GM19397 (cell line): ENCODE measurements at regions not wholly inside any gene's neighbourhood (a gene's known extent, or its start where the extent isn't known, plus 50 kb on each side); places are given as distances from the start of the nearest gene placed in this dataset.

Experiments
- ATAC-seq: cut with Tn5 transposase; IDR thresholded peaks from one replicate; pipeline ENCODE4 v1.9.1; 2021; ENCODE audit warnings: mild to moderate bottlenecking, moderate library complexity; ENCODE audit not compliant: unreplicated experiment

GRCh38 chr20:11832397-11832796, 85.3 kb upstream of the BTBD3 start:
- no peak for ATAC-seq

GRCh38 chr20:11832851-11833250, 84.8 kb upstream of the BTBD3 start:
- ATAC-seq = no peak

GRCh38 chr20:11833825-11834224, 83.9 kb upstream of the BTBD3 start:
- ATAC-seq = no peak

- no peak for ATAC-seq
Observed at GRCh38 chr20:11838076-11838636, 79.5 kb upstream of the BTBD3 start.

GRCh38 chr20:11841972-11842461, 75.7 kb upstream of the BTBD3 start:
- ATAC-seq = no peak

- ATAC-seq = no peak
Observed at GRCh38 chr20:11843289-11843688, 74.4 kb upstream of the BTBD3 start.

GRCh38 chr20:11844691-11845090, 73.0 kb upstream of the BTBD3 start:
- ATAC-seq = no peak

GRCh38 chr20:11845340-11845739, 72.4 kb upstream of the BTBD3 start:
- ATAC-seq = no peak

GRCh38 chr20:11846131-11846530, 71.6 kb upstream of the BTBD3 start:
- ATAC-seq = no peak

GRCh38 chr20:11847827-11848226, 69.9 kb upstream of the BTBD3 start:
- no peak for ATAC-seq

GRCh38 chr20:11849270-11849915, 68.3 kb upstream of the BTBD3 start:
- no peak for ATAC-seq

- ATAC-seq = no peak
Observed at GRCh38 chr20:11849976-11850670, 67.6 kb upstream of the BTBD3 start.

GRCh38 chr20:11850901-11851300, 66.8 kb upstream of the BTBD3 start:
- no peak for ATAC-seq

- ATAC-seq = no peak
Observed at GRCh38 chr20:11851646-11852045, 66.0 kb upstream of the BTBD3 start.

GRCh38 chr20:11852189-11852588, 65.5 kb upstream of the BTBD3 start:
- ATAC-seq = no peak

- ATAC-seq = no peak
Observed at GRCh38 chr20:11852811-11853210, 64.9 kb upstream of the BTBD3 start.

GRCh38 chr20:11853359-11853758, 64.3 kb upstream of the BTBD3 start:
- ATAC-seq = no peak

GRCh38 chr20:11861479-11861878, 56.2 kb upstream of the BTBD3 start:
- no peak for ATAC-seq

- ATAC-seq = no peak
Observed at GRCh38 chr20:11867291-11867919, 50.3 kb upstream of the BTBD3 start.
